ENCODE measurements at regions not wholly inside any gene's neighbourhood (a gene's known extent, or its start where the extent isn't known, plus 50 kb on each side); places are given as distances from the start of the nearest gene placed in this dataset.

- TF ChIP-seq EZH2 (IDR thresholded peaks at IDR 0.05) (no peak), POLR2AphosphoS5 (IDR thresholded peaks at IDR 0.05; ENCODE audit: borderline replicate concordance, low read depth, low read length) (no peak)
Observed at GRCh38 chr5:154686490-154686889, 68.7 kb upstream of the LARP1 start.
